GM10248 (cell line): ENCODE measurements at regions not wholly inside any gene's neighbourhood (a gene's known extent, or its start where the extent isn't known, plus 50 kb on each side); places are given as distances from the start of the nearest gene placed in this dataset.

ENCODE experiments used
- CTCF ChIA-PET: fragments of 300-600 bp; sonication (Branson Sonifier 250); formaldehyde crosslinking; extraction: SDS; loops from one replicate; lab custom pipeline; 2021; ENCODE audit warnings: antibody characterized with exemption; lab: Yijun Ruan, JAX
- POLR2A ChIA-PET: fragments of 350-650 bp; sonication (Branson Sonifier 250); formaldehyde crosslinking; extraction: SDS; loops from one replicate; lab custom pipeline; 2020; ENCODE audit warnings: antibody characterized with exemption; lab: Yijun Ruan, JAX
- DNase-seq: peaks from one replicate; pipeline ENCODE4 v3.0.0; 2012; ENCODE audit errors: extremely low spot score
- CTCF ChIP-seq: IDR thresholded peaks from 2 replicates; pipeline ENCODE4 v1.5.1; 2012; ENCODE audit warnings: mild to moderate bottlenecking, low read depth; ENCODE audit errors: extremely low read depth, missing control alignments, control extremely low read depth

- no peak for TF ChIP-seq CTCF
- CTCF ChIA-PET = interaction anchor here (1.2 to 1.8 kb wide), 2 partner anchors 9 to 12 kb away, joined by 3 to 5 read pairs; no protein-coding TSS in a partner anchor
- POLR2A ChIA-PET = no interaction called here
- DNase-seq = no peak
Measured at GRCh38 chr4:59060002-59060846, 1950.0 kb upstream of the IGFBP7 start.

- DNase-seq = no peak
- CTCF ChIA-PET = no interaction called here
- no peak for TF ChIP-seq CTCF
- POLR2A ChIA-PET = no interaction called here
Measured at GRCh38 chr4:59060895-59061294, 1950.7 kb upstream of the IGFBP7 start.

GRCh38 chr4:59063015-59063720, 1953.0 kb upstream of the IGFBP7 start:
- TF ChIP-seq CTCF = no peak
- DNase-seq = no peak
- ChIA-PET CTCF (interaction anchor here (0.7 to 1.5 kb wide), 2 partner anchors 10 to 11 kb away, joined by 3 to 4 read pairs; no protein-coding TSS in a partner anchor), POLR2A (no interaction called here)

- DNase-seq = no peak
- TF ChIP-seq CTCF = no peak
- ChIA-PET CTCF (interaction anchor here (1.3 kb wide), 1 partner anchor 9 kb away, joined by 3 read pairs; no protein-coding TSS in a partner anchor), POLR2A (no interaction called here)
Measured at GRCh38 chr4:59068722-59069418, 1958.7 kb upstream of the IGFBP7 start.

GRCh38 chr4:59086410-59086809, 1976.2 kb upstream of the IGFBP7 start:
- ChIA-PET CTCF (no interaction called here), POLR2A (no interaction called here)
- no peak for TF ChIP-seq CTCF

More at GRCh38 chr4:59086410-59086809, 1976.2 kb upstream of the IGFBP7 start:
- no peak for DNase-seq
